Activated CD8-positive, alpha-beta memory T cell treated with anti-CD3 and anti-CD28 coated beads for 4 hours (primary cell): ENCODE measurements at regions not wholly inside any gene's neighbourhood (a gene's known extent, or its start where the extent isn't known, plus 50 kb on each side); places are given as distances from the start of the nearest gene placed in this dataset.

Experiments used
- DNase-seq, 2 donors: peaks; one replicate each; pipeline ENCODE4 v3.0.0-alpha.2; 2020; ENCODE audit warnings: low read depth in 2 of 2

DNA sequence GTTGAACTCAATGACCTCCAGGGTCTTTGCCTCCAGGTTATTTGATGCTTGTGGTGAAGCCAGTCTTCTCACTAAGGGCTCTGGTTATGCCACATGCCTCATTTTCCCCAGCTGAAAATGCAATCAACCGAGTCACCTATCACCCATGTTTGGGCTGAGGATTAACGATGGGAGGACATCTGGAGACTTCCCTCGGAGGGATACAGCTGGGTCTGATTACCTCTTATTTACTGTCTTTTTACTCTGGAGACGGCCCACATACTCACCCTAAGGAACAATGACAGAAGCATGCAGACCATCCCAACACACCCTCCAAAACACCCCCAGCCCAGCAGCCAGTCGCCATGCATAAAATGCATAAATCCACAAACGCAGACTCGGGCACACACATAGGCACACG is 187.4 kb downstream of the OPA1 start:
- no peak for DNase-seq

DNA sequence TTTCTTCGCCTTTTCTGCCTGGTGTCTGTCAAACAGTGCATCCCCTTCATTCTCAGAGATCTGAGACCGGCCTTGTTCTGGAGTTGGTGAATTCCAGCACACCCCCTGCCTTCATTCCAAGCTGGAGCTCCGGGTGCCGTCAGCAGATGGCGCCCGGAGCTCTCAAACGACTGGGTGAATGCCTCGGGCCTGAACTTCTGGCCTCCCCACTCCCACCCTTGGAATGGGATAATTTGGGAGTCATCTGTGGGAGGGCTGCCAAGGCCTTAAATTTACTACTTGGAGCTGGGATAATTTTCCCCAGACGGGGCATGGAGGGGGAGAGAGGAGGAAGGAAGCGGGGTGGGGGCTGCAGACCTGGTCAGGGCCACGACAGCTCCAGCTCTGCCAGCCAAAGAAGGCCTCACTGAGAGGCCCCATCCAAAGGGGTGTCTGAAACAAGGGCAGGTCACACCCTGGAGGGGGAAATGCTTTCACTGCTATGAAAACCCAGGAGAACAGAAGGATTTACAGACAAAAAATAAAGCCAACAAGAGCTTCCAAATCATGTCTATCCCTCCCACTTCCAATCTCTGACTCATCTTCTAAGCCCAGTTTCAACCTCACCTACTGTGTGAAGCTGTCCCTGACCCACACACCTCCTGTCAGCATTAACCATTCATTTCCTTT is 187.9 kb downstream of the OPA1 start:
- DNase-seq = no peak

DNA sequence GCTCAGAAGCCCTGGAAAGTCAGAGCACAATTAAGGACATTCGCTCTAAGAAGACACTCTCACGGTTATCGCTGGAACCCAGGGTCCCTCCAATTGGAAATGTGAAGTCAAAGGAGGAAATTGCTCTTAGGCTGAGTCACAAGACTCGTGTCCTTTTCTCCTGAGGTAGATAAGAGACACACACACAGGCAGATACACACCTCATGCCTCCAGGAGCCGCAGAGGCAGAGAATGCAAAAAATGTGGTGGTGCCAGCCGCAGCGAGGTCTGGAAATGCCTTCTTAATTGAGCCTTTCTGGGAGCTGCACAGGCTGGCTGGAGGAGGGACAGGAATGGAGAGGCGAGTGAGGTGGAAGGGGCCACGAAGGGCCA is 189.3 kb downstream of the OPA1 start:
- no peak for DNase-seq

DNA sequence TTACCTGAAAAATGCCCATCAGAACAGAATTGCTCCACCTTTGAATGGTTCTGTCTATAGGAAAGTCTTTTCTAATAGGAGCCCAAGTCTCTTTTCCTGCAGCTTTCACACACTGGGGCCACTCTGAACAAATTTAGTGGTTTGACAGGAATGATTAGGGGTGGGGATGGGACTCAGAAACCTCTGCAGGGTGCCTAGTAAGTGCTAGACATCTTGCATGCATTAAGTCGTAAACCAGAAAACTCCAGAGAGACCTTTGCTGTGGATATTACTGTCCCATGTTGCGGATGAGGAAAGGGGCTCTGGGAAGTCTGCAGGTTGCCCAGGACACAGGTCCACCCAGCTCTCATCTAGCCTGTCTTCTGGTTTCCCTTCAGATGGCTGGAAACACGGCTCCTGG is 189.7 kb downstream of the OPA1 start:
- DNase-seq = no peak

DNA sequence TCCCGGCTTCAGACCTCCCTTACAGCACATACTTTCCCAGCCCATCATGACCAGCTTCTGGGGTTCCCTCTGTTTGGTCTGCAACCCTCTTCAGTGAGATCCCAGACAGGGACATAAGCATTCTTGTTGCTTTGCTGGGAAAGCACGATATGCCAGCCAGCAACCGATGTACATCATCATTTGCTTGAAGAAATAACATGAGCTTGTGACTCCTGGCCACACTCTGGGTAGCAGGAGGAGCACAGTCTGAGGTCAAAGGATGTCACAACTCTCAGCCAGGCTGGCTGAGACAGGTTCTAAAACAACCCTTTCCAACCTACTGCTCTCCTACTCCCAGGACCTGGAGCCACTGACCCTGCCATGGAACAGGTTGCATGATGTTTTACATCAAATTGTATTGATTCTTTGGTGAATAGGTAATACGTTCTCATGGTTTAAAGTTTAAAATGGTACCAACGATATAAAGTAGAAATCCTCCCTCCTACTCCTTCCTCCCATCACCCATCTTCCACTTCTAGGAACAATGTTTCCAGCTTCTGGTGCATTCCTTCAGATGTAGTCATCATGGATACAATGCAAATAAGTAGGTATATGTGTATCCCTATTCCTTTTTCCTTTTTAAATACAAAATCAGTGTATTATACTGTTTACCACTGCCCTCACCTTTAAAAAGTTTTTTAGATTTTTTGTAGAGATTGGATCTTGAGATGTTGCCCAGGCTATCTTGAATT is 190.3 kb downstream of the OPA1 start:
- DNase-seq = no peak

DNA sequence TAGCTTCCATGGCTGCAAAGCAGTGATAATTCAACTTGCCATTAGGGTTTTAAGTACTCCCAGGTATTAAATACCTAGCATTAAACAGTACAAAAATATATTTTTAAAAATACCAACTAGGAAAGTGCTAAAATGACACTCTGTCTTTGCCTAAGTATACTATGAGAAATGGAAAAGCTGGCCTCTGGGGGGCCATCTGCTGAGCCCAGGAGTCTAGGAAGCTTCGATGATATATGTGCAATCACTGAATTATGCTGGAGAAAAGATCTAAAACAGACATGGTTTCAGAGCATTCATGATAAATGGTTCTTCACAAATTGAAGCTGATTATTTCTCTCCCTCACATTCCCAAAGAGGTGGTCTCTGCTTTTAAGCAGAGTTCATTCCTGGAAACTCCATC is 191.8 kb downstream of the OPA1 start:
- no peak for DNase-seq

DNA sequence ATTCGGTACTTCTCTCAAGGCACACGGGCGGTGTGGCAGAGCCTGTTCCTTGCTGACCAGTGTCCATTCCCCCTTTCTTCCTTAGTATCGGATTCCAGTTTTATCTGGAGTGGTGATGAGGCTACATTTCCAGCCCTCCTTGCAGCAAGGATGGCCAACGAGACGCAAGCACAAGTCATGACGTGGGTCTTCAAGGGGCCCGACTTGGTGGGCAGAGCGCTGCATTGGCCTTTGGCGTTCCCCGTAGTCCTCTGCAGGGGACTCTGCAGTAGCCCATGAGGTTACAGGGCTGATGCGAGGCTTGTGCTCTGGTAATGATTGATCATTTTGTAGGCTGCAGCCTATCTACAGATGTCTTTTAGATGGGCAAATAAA is 194.5 kb downstream of the OPA1 start:
- DNase-seq = no peak

DNA sequence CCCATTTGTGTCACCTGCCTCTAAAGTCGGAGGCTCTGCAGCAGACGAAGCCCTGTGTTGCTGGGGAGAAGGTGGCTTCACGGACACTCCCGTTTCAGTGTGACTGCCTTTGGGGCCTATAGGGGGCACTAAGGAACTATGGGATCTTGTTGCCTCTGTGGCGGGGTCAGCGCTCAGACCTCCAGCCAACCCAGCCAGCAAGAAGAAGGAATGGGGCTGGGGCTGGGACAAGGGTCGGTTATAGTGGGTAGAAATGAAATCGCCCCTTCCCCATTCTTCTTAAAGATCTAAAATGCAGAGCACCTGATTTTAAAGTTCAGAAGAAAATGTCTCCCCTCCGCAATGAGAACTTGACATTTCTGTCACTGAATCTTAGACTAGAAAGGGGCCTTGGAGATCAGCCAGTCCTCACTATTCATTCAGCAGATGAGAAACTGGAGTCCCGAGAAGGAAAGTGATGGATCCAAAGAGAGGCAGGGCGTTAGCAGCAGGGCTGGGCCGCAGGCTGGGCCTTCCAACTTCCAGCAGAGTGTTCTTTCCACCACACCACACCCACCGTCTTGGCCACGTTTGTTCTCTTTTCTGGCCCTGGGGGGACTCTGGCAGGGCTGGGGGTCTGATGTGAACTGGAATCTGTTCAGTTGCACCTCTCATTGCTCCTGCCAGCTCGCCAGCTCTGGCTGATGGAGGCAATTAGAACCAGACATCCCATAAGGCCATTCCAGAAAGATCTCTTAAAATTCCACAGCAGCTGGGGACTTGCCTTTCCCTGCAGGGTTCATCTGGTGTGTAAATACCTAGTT is 195.4 kb downstream of the OPA1 start:
- DNase-seq = no peak

DNA sequence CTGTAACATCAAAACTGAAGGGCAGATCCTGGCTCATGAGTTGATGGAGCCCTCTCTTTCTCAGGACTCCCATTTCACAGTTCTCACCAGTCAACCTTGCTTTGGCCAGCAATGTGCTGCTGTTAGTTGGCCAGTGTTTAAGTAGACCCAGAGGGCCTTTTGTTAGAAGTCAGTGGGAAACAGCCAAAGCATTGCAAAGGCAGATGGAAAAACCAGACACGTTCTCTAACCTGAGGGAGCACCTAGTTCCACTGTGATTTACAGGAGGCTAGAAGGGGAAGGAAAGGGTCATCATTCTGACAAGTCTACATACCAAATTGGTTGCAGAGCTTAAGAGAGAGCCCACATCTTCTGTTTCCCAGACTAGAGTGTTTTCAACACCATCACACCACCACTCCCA is 196.4 kb downstream of the OPA1 start:
- no peak for DNase-seq

DNA sequence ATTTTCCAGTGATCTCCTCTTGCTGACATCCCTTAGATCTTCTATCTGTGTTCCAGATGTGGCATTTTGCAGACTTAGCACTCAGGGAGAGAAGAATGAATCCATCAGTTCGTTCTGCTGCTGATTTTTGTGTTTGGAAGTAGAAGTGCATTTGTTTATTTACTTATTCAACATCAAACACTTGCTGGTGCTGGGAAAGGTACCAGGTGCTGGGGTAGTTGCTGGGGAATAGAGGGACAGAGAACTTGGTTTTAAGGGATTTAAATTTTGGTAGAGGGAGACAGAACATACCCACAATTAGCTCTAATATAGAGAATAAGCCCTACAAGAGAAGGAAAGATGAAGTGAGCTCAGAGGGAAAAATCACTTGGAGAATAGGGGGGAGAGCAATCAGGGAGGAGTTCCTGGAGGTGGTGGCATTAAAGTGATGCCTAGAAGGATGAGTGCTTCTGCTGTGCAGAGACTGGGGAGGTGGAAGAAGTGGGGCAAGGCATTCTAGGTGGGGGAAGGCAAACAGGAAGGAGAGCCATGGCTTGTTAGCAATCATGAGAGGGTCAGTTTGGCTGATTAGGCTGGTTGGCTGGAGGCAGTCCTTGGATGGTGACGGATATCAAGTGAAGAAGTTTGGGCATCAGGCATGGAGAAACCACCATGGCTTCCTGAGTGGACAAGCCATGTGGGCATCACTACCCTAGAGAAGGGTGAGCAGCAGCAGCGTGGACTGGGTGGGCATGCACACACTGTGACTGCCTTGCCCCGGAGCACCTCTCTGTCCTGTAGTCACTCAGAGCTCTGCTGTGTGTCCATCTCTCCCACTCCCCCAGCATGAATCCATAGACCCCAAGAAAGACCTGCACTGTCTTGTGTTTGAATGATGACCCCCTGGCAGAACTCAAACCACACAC is 197.3 kb downstream of the OPA1 start:
- no peak for DNase-seq

DNA sequence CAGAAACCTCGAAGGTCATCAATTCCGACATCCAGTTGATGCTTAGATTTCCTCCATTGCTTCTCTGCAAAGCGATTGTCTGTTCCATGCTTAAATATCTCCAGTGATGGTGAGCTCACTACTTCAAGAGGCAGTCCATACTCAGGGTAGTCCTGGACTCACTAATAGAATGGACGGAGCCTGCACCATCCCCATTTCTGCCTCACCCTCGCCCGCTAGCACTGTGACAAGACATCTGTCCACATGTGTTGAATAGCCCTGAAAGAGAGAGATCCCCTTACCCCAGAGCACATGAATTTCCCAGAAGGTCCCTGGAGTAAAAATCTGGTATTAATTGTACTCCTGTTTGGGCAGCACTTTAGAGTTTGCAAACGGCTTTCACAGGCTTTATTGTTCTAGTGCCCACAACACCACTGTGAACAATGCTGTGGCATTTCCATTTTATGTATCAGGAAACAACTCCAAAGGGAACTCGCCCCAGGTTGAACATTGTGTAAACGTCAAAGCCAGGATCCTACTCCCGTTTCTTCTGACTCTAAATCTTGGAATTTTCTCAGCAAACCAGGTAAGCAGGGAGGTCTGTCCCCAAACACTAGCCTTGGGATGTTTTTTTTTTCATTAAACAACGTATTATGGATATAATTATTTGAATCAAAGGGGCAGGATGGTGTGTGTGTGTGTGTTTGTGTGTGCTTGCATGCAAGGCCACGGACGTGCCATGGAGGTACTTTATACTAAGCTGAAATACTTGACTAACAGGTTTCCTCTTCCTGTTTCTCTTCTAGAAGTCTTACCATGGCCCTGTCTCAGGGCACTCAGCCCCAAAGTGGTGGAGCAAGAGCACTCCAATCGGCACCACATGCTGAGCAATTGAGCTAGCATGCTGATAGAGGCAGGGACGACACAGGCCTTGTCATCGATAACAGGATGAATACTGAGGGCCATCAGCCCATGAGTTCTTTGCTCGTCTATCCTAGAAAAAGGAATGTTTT is 198.3 kb downstream of the OPA1 start:
- no peak for DNase-seq

DNA sequence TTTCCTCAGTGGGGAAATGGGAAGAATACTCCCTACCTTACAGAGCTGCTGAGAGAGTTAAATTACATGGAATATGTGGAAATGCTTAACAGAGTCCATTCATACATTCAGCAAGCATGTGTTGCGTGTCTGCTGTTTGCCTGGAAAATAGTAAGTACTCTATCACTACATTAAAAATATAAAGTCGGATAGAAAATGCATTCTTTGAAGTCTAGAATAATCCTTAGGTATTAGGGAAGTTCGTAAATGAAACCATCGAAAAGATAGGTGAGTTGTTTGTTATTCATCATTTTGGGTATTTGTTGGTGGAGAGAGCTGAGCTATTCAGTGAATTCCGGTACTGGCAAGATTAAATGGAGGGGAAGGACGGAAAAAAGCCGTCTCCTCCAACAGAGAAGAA is 200.1 kb downstream of the OPA1 start:
- no peak for DNase-seq

DNA sequence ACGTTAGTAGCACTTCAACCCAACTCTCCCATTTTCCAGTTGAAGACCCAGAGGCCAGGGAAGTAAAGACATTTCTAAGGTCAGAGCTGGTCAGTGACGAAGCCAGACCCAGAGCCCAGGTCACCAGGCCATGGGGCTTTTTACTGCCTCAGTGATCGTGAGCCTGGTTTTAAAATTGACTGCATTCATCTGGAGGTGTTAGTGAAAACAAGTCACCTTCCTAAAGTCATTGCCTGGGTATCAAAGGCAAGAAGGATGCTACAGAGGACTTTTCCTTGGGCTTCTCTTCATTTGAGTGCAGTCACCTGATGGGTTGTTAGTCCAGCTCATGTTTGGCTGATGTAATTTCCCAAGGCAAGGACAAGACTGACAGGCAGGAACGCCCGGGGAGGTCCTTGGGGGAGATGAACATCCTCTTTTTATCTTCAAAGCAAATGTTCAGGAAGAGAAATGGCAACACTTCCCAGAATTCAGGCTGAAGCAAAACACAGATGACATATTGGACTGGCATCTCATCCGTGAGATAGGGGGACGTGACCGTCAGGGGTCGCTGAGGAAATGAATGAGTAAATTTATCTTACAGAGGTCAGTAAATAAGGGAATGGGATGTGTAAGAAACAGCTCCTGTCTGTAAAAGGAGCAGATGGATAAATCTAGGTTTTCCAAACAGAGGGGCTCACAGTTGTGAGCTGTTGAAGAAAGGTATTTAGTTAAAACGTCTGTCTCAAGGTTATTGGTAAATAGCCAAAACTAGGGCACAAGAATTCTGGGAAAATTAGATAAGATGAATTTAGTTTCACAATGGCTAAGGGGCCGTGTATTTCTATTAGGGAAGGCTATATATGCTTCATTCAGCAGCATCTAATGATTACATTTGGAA is 201.2 kb downstream of the OPA1 start:
- DNase-seq = no peak

DNA sequence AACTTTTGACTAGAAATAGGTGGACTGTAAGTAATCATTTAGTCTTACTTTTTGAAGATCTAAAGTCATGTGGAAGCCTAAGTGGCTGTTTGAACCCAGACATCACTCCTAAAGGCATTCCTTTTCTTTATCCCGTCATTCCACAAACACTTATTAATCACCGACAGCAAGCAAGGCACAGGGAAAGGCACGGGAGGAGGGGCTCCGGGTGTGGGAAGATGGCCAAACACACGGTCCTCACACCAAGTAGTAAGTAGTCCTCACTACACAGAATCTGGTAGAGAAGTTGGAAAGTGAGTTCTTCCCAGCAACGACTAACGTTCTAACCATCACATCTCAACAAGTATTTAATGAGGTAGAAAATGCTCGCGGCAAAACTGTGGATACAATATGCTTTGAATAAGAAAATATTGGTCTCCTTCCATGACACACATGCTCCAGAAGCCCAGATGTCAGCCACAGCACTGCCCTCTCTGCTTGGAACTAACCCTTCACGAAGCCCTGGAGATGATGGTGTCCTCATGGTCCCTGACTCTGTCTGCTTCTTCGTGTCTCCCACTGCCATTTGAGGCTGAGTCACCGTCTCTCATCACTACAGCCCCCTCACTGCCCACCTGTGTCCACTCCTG is 202.2 kb downstream of the OPA1 start:
- no peak for DNase-seq

DNA sequence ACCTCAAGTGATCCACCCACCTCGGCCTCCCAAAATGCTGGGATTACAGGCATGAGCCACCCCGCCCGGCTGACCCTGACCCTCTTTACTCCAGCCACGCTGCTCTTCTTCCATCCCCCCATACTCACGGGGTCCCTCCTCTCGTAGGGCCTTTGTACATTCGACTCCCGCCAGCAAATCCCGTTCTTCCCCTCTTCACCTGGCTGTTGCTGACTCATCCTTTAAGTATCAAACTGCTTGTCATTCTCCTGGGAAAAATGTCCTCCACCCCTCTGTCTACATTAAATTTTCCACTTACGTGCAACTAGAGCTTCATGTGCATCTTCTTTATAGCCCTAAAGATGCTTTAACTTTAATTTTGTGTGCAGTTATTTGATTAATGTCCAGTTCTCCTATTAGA is 203.1 kb downstream of the OPA1 start:
- DNase-seq = no peak

DNA sequence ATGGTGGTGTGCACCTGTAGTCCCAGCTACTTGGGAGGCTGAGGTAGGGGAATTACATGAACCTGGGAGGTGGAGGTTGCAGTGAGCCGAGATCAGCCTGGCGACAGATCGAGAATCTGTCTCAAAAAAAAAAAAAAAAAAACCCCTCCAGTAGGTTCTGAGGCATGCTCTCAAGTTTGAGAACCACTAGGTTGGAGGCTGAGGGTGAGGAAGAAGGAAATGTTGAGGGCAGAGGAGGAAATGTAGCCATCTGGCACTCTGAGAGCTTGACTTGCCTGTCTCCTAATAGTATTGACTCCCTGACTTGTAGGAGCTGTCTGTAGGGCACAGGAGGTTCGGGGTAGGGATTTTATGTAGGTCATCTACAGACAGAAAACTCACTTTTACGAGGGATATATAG is 204.6 kb downstream of the OPA1 start:
- DNase-seq = no peak

DNA sequence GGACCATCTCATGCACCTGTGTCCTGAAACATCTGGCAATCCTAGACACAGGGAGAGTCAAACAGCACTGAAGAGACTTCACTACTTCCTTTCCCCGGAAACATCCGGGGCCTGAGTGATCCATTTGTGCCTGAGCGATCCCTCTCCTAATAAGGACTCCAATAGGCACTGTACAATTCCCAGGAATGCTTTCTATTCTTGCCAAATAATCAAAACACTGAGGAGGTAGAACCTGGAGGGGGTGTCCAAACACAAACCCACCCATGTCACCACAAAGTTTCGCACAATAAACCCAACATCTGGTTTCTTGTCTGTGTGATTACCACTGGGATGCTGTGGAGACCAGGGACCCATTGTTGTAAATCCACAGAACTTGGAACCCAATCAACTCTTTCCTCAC is 205.0 kb downstream of the OPA1 start:
- DNase-seq = no peak

DNA sequence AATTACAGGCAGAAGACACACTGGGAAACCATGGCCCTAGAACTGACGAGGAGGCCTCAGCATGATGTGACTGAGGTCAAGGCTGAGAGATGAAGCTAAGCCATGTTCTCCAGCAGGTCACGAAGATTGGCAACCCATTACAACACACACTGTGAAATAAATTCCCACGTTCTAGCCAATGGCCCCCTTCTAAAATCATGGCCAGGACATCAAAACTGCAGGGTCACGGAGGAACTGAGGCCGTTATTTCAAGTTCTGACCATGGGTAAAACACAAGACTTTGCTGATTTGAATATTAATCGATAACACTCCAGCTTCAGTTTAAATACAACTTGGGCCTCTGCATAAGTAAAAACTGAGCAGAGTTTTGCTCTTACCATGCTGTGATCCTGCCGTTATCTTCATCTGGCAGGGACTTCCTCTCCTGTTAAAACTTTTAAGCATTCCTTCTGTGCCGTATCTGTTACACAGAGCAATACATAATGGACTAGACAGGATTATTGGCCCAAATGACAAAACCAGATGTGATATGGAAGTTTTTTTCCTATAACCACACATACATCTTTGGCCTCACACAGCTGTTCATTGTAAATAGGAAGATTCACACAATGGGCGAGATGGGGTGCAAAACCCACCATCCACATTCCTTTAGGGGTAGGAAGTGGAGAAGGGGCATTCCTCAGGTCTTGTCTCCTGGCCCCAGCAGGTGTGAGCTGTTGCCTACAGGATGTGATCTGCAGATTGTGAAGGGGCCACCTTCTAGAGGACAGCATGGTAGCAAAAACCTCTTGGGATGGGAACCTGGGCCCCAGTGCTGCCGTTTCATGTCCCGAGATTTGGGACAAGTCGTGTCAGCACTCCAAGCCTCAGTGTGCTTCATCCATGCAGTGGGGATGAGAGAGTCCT is 207.4 kb downstream of the OPA1 start:
- no peak for DNase-seq
